ENCODE measurements at regions not wholly inside any gene's neighbourhood (a gene's known extent, or its start where the extent isn't known, plus 50 kb on each side); places are given as distances from the start of the nearest gene placed in this dataset.
"Not testable (repeated sequence)": the region's sequence is repeated elsewhere in the genome, so short reads cannot be mapped to it uniquely, and the experiment has no call there.

DNA sequence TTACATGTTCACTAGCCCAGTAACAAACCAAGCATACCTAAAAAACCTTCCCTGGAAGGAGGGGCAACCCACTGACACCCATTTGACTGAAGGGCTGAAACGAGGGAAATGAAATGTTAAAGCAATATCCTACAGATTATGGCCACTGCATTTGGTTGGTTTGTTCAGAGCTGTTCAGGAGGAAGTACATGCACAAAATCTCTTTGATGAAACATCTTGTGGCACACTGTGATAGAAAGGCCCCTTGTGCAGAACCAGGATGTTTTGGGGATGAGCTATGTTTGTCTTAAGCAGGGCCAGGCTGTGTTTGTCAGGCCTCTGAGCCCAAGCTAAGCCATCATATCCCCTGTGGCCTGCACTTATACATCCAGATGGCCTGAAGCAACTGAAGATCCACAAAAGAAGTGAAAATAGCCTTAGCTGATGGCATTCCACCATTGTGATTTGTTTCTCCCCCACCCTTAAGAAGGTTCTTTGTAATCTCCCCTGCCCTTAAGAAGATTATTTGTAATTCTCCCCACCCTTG is 467.3 kb upstream of the PIK3R1 start:
- H3K36me3 ChIP-seq (ENCODE audit: control insufficient read depth, insufficient read depth, low read length) = no peaks in the 10 kb centered on the region
- peaks cover 7% of the 10 kb centered on the region for H3K9me3 ChIP-seq (ENCODE audit: control insufficient read depth, insufficient read depth, low read length)
- no peaks in the 10 kb centered on the region for H3K4me1 ChIP-seq (ENCODE audit: control insufficient read depth, insufficient read depth, low read length)
- no peak overlapping the region for H3K27ac ChIP-seq (ENCODE audit: low read depth, low read length)
- H3K27me3 ChIP-seq (ENCODE audit: control insufficient read depth, insufficient read depth, low read length) = no peaks in the 10 kb centered on the region
- H3K4me3 ChIP-seq (ENCODE audit: low read depth, low read length) = no peak overlapping the region
- no peak for DNase-seq (ENCODE audit: low read depth in 4 of 6, low spot score in 6 of 6)
- WGBS (ENCODE audit: insufficient coverage) = no CpG with 5 or more reads among the region's 1 CpG

DNA sequence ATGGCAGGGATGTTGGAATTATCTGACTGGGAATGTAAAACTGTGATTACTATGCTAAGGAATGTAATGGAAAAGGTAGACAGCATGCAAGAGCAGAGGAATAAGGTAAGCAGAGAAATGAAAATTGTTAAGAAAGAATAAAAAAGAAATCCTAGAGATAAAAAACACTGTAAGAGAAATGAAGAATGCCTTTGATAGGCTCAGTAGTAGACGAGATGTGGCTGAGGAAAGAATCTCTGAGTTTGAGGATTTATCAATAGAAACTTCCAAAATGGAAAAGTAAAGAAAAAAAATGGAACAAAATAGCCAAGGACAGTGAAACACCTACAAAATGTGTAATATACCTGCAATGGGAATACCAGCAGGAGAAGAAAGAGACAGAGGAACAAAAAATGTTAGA is 468.5 kb upstream of the PIK3R1 start:
- no peaks in the 10 kb centered on the region for H3K4me1 ChIP-seq (ENCODE audit: control insufficient read depth, insufficient read depth, low read length)
- no peak for DNase-seq (ENCODE audit: low read depth in 4 of 6, low spot score in 6 of 6)
- H3K36me3 ChIP-seq (ENCODE audit: control insufficient read depth, insufficient read depth, low read length) = no peaks in the 10 kb centered on the region
- WGBS (ENCODE audit: insufficient coverage) = no CpG with 5 or more reads among the region's 1 CpG
- peaks cover 3% of the 10 kb centered on the region for H3K9me3 ChIP-seq (ENCODE audit: control insufficient read depth, insufficient read depth, low read length)
- no peak overlapping the region for H3K27ac ChIP-seq (ENCODE audit: low read depth, low read length)
- no peaks in the 10 kb centered on the region for H3K27me3 ChIP-seq (ENCODE audit: control insufficient read depth, insufficient read depth, low read length)
- H3K4me3 ChIP-seq (ENCODE audit: low read depth, low read length) = no peak overlapping the region

DNA sequence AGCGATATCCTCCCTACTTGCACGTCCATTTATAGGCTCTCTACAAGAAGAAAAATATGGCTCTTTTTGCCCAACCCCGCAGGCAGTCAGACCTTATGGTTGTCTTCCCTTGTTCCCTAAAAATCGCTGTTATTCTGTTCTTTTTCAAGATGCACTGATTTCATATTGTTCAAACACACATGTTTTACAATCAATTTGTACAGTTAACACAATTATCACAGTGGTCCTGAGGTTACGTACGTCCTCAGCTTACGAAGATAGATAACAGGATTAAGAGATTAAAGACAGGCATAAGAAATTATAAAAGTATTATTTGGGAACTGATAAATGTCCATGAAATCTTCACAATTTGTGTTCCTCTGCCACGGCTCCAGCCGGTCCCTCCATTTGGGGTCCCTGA is 468.9 kb upstream of the PIK3R1 start:
- not testable (repeated sequence) for H3K4me1 ChIP-seq (ENCODE audit: control insufficient read depth, insufficient read depth, low read length); H3K27me3 ChIP-seq (ENCODE audit: control insufficient read depth, insufficient read depth, low read length); H3K27ac ChIP-seq (ENCODE audit: low read depth, low read length); H3K36me3 ChIP-seq (ENCODE audit: control insufficient read depth, insufficient read depth, low read length); H3K9me3 ChIP-seq (ENCODE audit: control insufficient read depth, insufficient read depth, low read length); DNase-seq (ENCODE audit: low read depth in 4 of 6, low spot score in 6 of 6); H3K4me3 ChIP-seq (ENCODE audit: low read depth, low read length)
- 80% methylated on average over 2 of the region's 9 CpGs for WGBS (ENCODE audit: insufficient coverage)

DNA sequence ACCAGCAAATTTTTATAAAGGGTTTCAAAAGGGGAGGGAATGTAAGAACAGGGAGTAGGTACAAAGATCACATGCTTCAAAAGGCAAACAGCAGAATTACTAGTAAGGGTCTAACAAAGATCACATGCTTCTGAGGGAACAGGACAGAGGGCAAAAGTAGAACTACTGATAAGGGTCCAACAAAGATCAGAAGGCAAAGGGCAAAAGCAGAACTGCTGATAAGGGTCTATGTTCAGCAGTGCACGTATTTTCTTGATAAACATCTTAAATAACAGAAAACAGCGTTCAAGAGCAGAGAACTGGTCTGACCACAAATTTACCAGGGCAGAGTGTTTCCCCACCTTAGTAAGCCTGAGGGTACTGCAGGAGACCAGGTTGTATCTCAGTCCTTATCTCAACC is 469.5 kb upstream of the PIK3R1 start:
- H3K36me3 ChIP-seq (ENCODE audit: control insufficient read depth, insufficient read depth, low read length) = no peaks in the 10 kb centered on the region
- DNase-seq (ENCODE audit: low read depth in 4 of 6, low spot score in 6 of 6) = no peak
- WGBS (ENCODE audit: insufficient coverage) = 93% methylated on average over 2 of the region's 2 CpGs

DNA sequence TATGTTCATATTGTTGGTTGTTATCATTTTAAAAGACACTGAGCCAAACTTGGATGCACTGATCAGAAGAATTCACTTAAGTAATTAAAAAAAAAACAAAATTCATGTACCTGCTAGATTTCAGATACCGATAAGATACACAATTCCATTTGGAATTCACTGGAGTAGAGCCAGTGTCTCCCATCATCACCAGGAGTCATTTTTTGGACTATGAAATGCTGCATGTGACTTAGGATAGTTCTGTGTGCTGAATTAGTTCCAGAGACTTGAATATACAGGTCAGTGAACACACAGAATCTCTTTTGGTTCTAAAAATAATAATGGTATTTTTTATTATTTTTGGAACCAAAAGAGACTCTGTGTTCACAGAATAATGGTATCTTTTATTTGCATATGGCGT is 482.6 kb upstream of the PIK3R1 start:
- Histone ChIP-seq H3K9me3 (ENCODE audit: control insufficient read depth, insufficient read depth, low read length) (no peaks in the 10 kb centered on the region), H3K27me3 (ENCODE audit: control insufficient read depth, insufficient read depth, low read length) (no peaks in the 10 kb centered on the region), H3K27ac (ENCODE audit: low read depth, low read length) (no peak overlapping the region), H3K4me3 (ENCODE audit: low read depth, low read length) (no peak overlapping the region), H3K4me1 (ENCODE audit: control insufficient read depth, insufficient read depth, low read length) (no peaks in the 10 kb centered on the region), H3K36me3 (ENCODE audit: control insufficient read depth, insufficient read depth, low read length) (no peaks in the 10 kb centered on the region)
- no peak for DNase-seq (ENCODE audit: low read depth in 4 of 6, low spot score in 6 of 6)
- WGBS (ENCODE audit: insufficient coverage) = no CpG with 5 or more reads among the region's 2 CpGs

More for the DNA sequence above, 469.5 kb upstream of the PIK3R1 start:
- Histone ChIP-seq H3K9me3 (ENCODE audit: control insufficient read depth, insufficient read depth, low read length) (peaks cover 3% of the 10 kb centered on the region), H3K27me3 (ENCODE audit: control insufficient read depth, insufficient read depth, low read length) (no peaks in the 10 kb centered on the region), H3K27ac (ENCODE audit: low read depth, low read length) (no peak overlapping the region), H3K4me3 (ENCODE audit: low read depth, low read length) (no peak overlapping the region), H3K4me1 (ENCODE audit: control insufficient read depth, insufficient read depth, low read length) (no peaks in the 10 kb centered on the region)

DNA sequence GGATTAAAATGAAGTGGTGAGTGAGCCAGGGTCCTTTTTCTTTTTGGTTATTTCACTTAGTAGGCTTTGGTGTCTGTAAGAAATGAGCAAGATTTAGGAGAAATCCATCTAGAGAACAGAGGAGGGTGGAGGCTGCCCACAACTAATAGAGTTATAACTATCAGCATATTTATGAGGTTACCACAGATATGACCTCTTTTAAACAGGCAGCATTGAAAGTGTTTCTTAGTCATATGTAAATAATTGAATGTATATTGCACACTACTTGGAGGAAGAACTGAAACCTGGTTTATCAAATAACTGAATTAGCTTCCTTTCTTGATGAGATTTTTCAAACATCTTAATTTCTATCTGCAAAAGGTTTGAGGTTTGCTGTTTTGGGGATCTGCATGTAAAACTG is 483.1 kb upstream of the PIK3R1 start:
- Histone ChIP-seq H3K4me3 (ENCODE audit: low read depth, low read length) (no peak overlapping the region), H3K4me1 (ENCODE audit: control insufficient read depth, insufficient read depth, low read length) (no peaks in the 10 kb centered on the region), H3K36me3 (ENCODE audit: control insufficient read depth, insufficient read depth, low read length) (no peaks in the 10 kb centered on the region), H3K27me3 (ENCODE audit: control insufficient read depth, insufficient read depth, low read length) (no peaks in the 10 kb centered on the region), H3K27ac (ENCODE audit: low read depth, low read length) (no peak overlapping the region), H3K9me3 (ENCODE audit: control insufficient read depth, insufficient read depth, low read length) (no peaks in the 10 kb centered on the region)
- DNase-seq (ENCODE audit: low read depth in 4 of 6, low spot score in 6 of 6) = no peak

DNA sequence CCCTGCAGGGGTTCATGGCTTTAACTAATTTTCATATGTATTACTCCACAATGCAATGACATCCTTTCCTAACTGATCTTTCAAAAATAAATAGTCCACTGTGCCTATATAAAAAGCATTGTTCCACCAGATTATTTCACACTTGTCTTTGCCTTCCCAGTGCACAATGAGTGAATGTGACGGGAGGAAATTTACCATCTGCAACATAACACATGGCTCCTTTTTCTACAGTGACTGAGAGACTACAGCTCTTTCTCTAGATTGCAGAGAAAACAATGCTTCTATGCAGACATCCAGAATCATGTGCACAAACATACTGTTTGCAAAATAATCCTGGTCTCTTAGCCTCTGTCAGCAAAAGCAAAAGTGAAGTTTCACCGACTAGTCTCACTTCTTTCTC is 483.7 kb upstream of the PIK3R1 start:
- no peaks in the 10 kb centered on the region for H3K27me3 ChIP-seq (ENCODE audit: control insufficient read depth, insufficient read depth, low read length)
- no CpG with 5 or more reads among the region's 2 CpGs for WGBS (ENCODE audit: insufficient coverage)
- no peaks in the 10 kb centered on the region for H3K4me1 ChIP-seq (ENCODE audit: control insufficient read depth, insufficient read depth, low read length)
- DNase-seq (ENCODE audit: low read depth in 4 of 6, low spot score in 6 of 6) = peak in 2 of 6 donors; percentile 69 to 77
- H3K4me3 ChIP-seq (ENCODE audit: low read depth, low read length) = no peak overlapping the region
- H3K27ac ChIP-seq (ENCODE audit: low read depth, low read length) = no peak overlapping the region
- no peaks in the 10 kb centered on the region for H3K9me3 ChIP-seq (ENCODE audit: control insufficient read depth, insufficient read depth, low read length)
- H3K36me3 ChIP-seq (ENCODE audit: control insufficient read depth, insufficient read depth, low read length) = no peaks in the 10 kb centered on the region

DNA sequence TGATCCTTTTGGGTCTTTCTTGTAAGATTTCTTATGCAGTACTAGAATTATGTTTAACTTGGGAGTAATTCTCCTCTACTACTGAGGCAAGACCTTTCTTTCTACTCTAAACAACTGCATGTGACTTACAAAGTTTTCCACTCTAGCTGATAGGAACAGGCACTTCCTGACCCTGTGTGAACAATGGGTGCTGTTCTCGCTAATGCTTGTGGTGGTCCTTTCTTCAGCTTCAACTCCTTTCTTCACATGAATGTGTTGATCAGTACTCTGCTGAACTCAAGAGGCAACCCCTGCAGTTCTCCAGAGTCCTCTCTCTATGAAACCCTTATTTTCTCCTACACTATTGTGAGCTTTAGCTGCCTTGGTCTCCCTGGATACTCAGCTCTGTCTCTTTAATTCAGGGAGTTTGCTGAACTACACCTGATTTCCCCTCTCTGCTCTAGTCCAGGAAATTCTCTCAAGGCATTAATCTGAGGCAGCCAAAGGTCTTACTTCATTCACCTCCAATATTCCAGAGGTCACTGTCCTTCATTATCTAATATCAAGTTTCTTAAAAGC is 484.6 kb upstream of the PIK3R1 start:
- no peak for DNase-seq (ENCODE audit: low read depth in 4 of 6, low spot score in 6 of 6)
- WGBS (ENCODE audit: insufficient coverage) = 100% methylated on average over 1 of the region's 1 CpG
- H3K9me3 ChIP-seq (ENCODE audit: control insufficient read depth, insufficient read depth, low read length) = no peaks in the 10 kb centered on the region
- H3K27me3 ChIP-seq (ENCODE audit: control insufficient read depth, insufficient read depth, low read length) = no peaks in the 10 kb centered on the region
- no peaks in the 10 kb centered on the region for H3K36me3 ChIP-seq (ENCODE audit: control insufficient read depth, insufficient read depth, low read length)
- H3K4me1 ChIP-seq (ENCODE audit: control insufficient read depth, insufficient read depth, low read length) = no peaks in the 10 kb centered on the region
- no peak overlapping the region for H3K4me3 ChIP-seq (ENCODE audit: low read depth, low read length)
- no peak overlapping the region for H3K27ac ChIP-seq (ENCODE audit: low read depth, low read length)

DNA sequence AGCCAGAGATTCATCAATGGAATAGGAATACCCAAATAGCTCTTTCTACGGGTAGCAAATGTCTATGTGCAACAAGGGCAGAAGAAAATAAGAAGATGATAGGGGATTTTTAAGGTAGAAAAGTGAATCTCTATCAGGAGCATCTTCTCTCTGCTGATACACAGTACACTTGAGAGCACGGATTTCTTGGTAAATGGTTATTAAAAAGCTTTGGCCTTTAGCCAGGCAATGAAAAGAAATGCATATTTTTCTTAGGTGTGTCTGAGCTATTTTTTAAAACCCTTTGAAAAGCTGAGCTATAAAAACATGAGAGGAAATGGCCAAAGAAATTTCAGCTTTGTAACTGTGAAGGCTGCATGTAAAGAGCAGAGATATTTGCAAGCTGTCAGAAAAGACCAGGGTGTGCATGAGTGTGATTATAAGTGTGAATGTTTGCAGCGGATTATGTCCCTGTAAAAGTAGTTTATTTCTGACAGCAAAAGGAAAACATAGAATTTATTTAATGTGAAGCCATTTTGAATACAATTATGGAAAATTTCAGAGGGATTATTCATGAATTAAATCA is 487.1 kb upstream of the PIK3R1 start:
- Histone ChIP-seq H3K4me3 (ENCODE audit: low read depth, low read length) (no peak overlapping the region), H3K4me1 (ENCODE audit: control insufficient read depth, insufficient read depth, low read length) (peaks cover 3% of the 10 kb centered on the region), H3K27me3 (ENCODE audit: control insufficient read depth, insufficient read depth, low read length) (no peaks in the 10 kb centered on the region), H3K27ac (ENCODE audit: low read depth, low read length) (no peak overlapping the region), H3K9me3 (ENCODE audit: control insufficient read depth, insufficient read depth, low read length) (no peaks in the 10 kb centered on the region), H3K36me3 (ENCODE audit: control insufficient read depth, insufficient read depth, low read length) (no peaks in the 10 kb centered on the region)
- DNase-seq (ENCODE audit: low read depth in 4 of 6, low spot score in 6 of 6) = peak in 2 of 6 donors; percentile 33 to 56
- 100% methylated on average over 1 of the region's 3 CpGs for WGBS (ENCODE audit: insufficient coverage)

DNA sequence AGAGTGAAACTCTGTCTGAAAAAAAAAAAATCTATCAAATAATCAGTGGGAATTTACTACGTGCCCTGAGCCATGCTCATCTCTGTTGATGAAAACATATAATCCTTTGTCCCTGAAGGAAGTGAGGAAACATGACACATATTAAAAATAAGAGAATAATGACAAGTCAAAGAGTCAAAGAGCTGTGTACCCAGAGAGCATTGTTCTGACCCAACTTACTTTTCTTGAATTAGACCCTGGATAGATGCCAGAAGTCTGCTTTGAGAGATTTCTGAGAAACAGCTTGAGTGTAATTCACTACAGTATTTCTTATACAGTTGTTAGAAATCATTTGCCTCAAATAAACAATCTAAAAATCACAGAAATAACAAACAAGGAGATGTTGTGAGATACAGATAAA is 490.0 kb upstream of the PIK3R1 start:
- Histone ChIP-seq H3K4me1 (ENCODE audit: control insufficient read depth, insufficient read depth, low read length) (peaks cover 3% of the 10 kb centered on the region), H3K36me3 (ENCODE audit: control insufficient read depth, insufficient read depth, low read length) (no peaks in the 10 kb centered on the region), H3K9me3 (ENCODE audit: control insufficient read depth, insufficient read depth, low read length) (no peaks in the 10 kb centered on the region), H3K27ac (ENCODE audit: low read depth, low read length) (no peak overlapping the region), H3K27me3 (ENCODE audit: control insufficient read depth, insufficient read depth, low read length) (no peaks in the 10 kb centered on the region), H3K4me3 (ENCODE audit: low read depth, low read length) (no peak overlapping the region)
- WGBS (ENCODE audit: insufficient coverage) = no CpG with 5 or more reads among the region's 1 CpG
- DNase-seq (ENCODE audit: low read depth in 4 of 6, low spot score in 6 of 6) = peak in 1 of 6 donors; percentile 35

Data from spinal cord (tissue), 9 donors.